22Rv1 (cell line): ENCODE measurements at regions not wholly inside any gene's neighbourhood (a gene's known extent, or its start where the extent isn't known, plus 50 kb on each side); places are given as distances from the start of the nearest gene placed in this dataset.

Experiments
- H3K27ac ChIP-seq: fragments of 450-650 bp; 2 replicates; pipeline ENCODE4 v1.5.1; 2017
- CTCF ChIP-seq: fragments of 450-650 bp; IDR thresholded peaks from 2 replicates; pipeline ENCODE4 v1.5.1; 2017; ENCODE audit warnings: mild to moderate bottlenecking
- ZFX ChIP-seq: fragments of 450-650 bp; IDR thresholded peaks from 2 replicates; pipeline ENCODE4 v1.6.1; 2017; ENCODE audit warnings: antibody characterized with exemption, borderline replicate concordance

- no peak for TF ChIP-seq ZFX
- TF ChIP-seq CTCF: no peak
- H3K27ac ChIP-seq: no peak overlapping the region
These were observed 127.3 kb upstream of the RORB start for GRCh38 chr9:74369844-74370243.

GRCh38 chr9:74373348-74373747, 123.8 kb upstream of the RORB start:
- TF ChIP-seq CTCF: no peak
- TF ChIP-seq ZFX: no peak
- H3K27ac ChIP-seq: no peak overlapping the region

GRCh38 chr9:74379718-74380117, 117.4 kb upstream of the RORB start:
- TF ChIP-seq ZFX (no peak), CTCF (peak; percentile 81)
- H3K27ac ChIP-seq: no peak overlapping the region

- TF ChIP-seq ZFX (no peak), CTCF (no peak)
These were observed 105.3 kb upstream of the RORB start for GRCh38 chr9:74391816-74392215.

GRCh38 chr9:74403581-74403980, 93.6 kb upstream of the RORB start:
- TF ChIP-seq CTCF (no peak), ZFX (no peak)
- H3K27ac ChIP-seq: no peak overlapping the region

More at GRCh38 chr9:74391816-74392215, 105.3 kb upstream of the RORB start:
- no peak overlapping the region for H3K27ac ChIP-seq

GRCh38 chr9:74404620-74405019, 92.5 kb upstream of the RORB start:
- no peak overlapping the region for H3K27ac ChIP-seq
- no peak for TF ChIP-seq ZFX
- no peak for TF ChIP-seq CTCF

- no peak overlapping the region for H3K27ac ChIP-seq
- TF ChIP-seq ZFX: no peak
- TF ChIP-seq CTCF: no peak
These were observed 90.0 kb upstream of the RORB start for GRCh38 chr9:74407166-74407565.
